Medulla oblongata (tissue), 1 donor: ENCODE measurements at regions not wholly inside any gene's neighbourhood (a gene's known extent, or its start where the extent isn't known, plus 50 kb on each side); places are given as distances from the start of the nearest gene placed in this dataset.
"Not testable (repeated sequence)": the region's sequence is repeated elsewhere in the genome, so short reads cannot be mapped to it uniquely, and the experiment has no call there.

Experiments used
- DNase-seq: peaks from one replicate; pipeline ENCODE4 v3.0.0-alpha.2; 2015; ENCODE audit errors: extremely low spot score

- DNase-seq = no peak
These were observed 1107.2 kb downstream of the TECRL start for GRCh38 chr4:63302078-63302477.

GRCh38 chr4:63296773-63297172, 1112.5 kb downstream of the TECRL start:
- no peak for DNase-seq

GRCh38 chr4:63275491-63275890, 1133.8 kb downstream of the TECRL start:
- DNase-seq = no peak

GRCh38 chr4:63269156-63269555, 1140.1 kb downstream of the TECRL start:
- no peak for DNase-seq

- DNase-seq = no peak
These were observed 1175.6 kb downstream of the TECRL start for GRCh38 chr4:63233671-63234070.

- DNase-seq = no peak
These were observed 1177.2 kb downstream of the TECRL start for GRCh38 chr4:63232058-63232457.

- DNase-seq = no peak
These were observed 1183.0 kb downstream of the TECRL start for GRCh38 chr4:63226229-63226628.

- no peak for DNase-seq
These were observed 1186.8 kb downstream of the TECRL start for GRCh38 chr4:63222466-63222865.

- DNase-seq = no peak
These were observed 1187.8 kb downstream of the TECRL start for GRCh38 chr4:63221477-63221876.

GRCh38 chr4:63218856-63219255, 1190.4 kb downstream of the TECRL start:
- DNase-seq = no peak

GRCh38 chr4:63214076-63214475, 1195.2 kb downstream of the TECRL start:
- no peak for DNase-seq

GRCh38 chr4:63211776-63212479, 1197.3 kb downstream of the TECRL start:
- no peak for DNase-seq

GRCh38 chr4:63211375-63211774, 1197.9 kb downstream of the TECRL start:
- DNase-seq = no peak

- not testable (repeated sequence) for DNase-seq
These were observed 1216.2 kb downstream of the TECRL start for GRCh38 chr4:63193029-63193428.

- no peak for DNase-seq
These were observed 1237.9 kb downstream of the TECRL start for GRCh38 chr4:63171341-63171740.

GRCh38 chr4:63170923-63171322, 1238.3 kb downstream of the TECRL start:
- DNase-seq = no peak

- no peak for DNase-seq
These were observed 1239.4 kb downstream of the TECRL start for GRCh38 chr4:63169836-63170235.

- no peak for DNase-seq
These were observed 1253.7 kb downstream of the TECRL start for GRCh38 chr4:63155561-63155960.

GRCh38 chr4:63123441-63123840, 1285.8 kb downstream of the TECRL start:
- DNase-seq = no peak

GRCh38 chr4:63122955-63123354, 1286.3 kb downstream of the TECRL start:
- no peak for DNase-seq

GRCh38 chr4:63106600-63106999, 1302.7 kb downstream of the TECRL start:
- DNase-seq = no peak

- DNase-seq = no peak
These were observed 1303.4 kb downstream of the TECRL start for GRCh38 chr4:63105839-63106238.

- DNase-seq = no peak
These were observed 1318.6 kb downstream of the TECRL start for GRCh38 chr4:63090641-63091040.

- no peak for DNase-seq
These were observed 1324.2 kb downstream of the TECRL start for GRCh38 chr4:63085091-63085490.
